ENCODE measurements at regions not wholly inside any gene's neighbourhood (a gene's known extent, or its start where the extent isn't known, plus 50 kb on each side); places are given as distances from the start of the nearest gene placed in this dataset.

DNA sequence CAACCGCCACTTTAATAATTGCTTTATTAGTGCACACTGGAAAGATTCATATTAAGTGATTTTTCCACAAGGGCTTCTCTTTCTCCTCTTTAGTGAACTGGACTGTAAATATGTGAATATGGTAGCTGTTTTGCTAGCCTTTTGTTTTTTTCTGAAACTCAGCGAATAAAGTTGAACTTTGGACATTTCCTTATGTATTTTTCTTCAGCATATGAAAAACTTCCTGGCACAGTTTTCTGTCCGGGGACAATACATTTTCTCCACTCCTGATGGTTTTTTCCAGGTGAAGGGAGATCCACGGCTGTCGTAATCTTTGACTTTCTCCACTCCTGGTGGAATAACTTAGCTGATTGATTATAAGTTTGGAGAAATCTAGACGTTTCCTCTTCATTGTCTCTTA lies 457.4 kb upstream of the FAT1 start:
- H3K4me3 ChIP-seq (ENCODE audit: low read length in 2 of 2), result no peak overlapping the region
- 78 to 95% methylated on average over 6 of the region's 6 CpGs for WGBS, 2 donors
- H3K36me3 ChIP-seq (ENCODE audit: control insufficient read depth in 1 of 2, insufficient read depth in 2 of 2, low read length in 1 of 2), result no peaks in the 10 kb centered on the region
- H3K9me3 ChIP-seq (ENCODE audit: control insufficient read depth, low read length), result no peaks in the 10 kb centered on the region
- H3K27me3 ChIP-seq (ENCODE audit: control insufficient read depth in 1 of 2, insufficient read depth in 2 of 2, low read length in 1 of 2), result no peaks in the 10 kb centered on the region
- ATAC-seq (ENCODE audit: low FRiP score) (no peak), DNase-seq (no peak)
- H3K27ac ChIP-seq (ENCODE audit: low read depth in 1 of 2, low read length in 2 of 2), result no peak overlapping the region
- H3K4me1 ChIP-seq (ENCODE audit: control insufficient read depth in 1 of 2, insufficient read depth in 2 of 2, low read length in 2 of 2), result no peaks in the 10 kb centered on the region
- intact Hi-C loops (cut with DNase I), result no loop called here

DNA sequence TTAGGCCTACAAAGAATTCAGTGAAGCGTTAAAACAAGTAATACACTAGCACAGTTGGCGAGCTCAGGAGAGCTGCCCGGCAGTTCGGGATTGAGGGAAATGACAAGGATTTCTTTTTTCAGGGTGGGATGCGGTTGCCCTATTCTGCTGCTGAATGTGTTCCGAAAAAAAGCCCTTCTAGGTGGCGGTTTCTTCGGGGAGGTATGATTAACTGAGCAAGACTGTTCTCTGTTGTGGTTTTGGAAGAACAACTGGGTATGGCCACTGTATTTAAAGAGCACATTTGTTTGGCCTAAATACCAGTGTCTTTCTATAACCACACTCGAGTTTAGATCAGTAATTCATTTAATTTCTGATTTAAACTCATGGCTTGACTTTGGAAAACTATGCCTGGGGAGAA lies 459.7 kb upstream of the FAT1 start:
- ATAC-seq (ENCODE audit: low FRiP score), result no peak
- DNase-seq, result no peak
- intact Hi-C loops (cut with DNase I), result no loop called here
- H3K4me1 ChIP-seq (ENCODE audit: control insufficient read depth in 1 of 2, insufficient read depth in 2 of 2, low read length in 2 of 2), result no peaks in the 10 kb centered on the region
- H3K4me3 ChIP-seq (ENCODE audit: low read length in 2 of 2), result no peak overlapping the region
- WGBS, 2 donors, result 97% methylated on average over 9 of the region's 9 CpGs
- no peaks in the 10 kb centered on the region for H3K36me3 ChIP-seq (ENCODE audit: control insufficient read depth in 1 of 2, insufficient read depth in 2 of 2, low read length in 1 of 2)
- no peak overlapping the region for H3K27ac ChIP-seq (ENCODE audit: low read depth in 1 of 2, low read length in 2 of 2)
- no peaks in the 10 kb centered on the region for H3K27me3 ChIP-seq (ENCODE audit: control insufficient read depth in 1 of 2, insufficient read depth in 2 of 2, low read length in 1 of 2)
- H3K9me3 ChIP-seq (ENCODE audit: control insufficient read depth, low read length), result no peaks in the 10 kb centered on the region

DNA sequence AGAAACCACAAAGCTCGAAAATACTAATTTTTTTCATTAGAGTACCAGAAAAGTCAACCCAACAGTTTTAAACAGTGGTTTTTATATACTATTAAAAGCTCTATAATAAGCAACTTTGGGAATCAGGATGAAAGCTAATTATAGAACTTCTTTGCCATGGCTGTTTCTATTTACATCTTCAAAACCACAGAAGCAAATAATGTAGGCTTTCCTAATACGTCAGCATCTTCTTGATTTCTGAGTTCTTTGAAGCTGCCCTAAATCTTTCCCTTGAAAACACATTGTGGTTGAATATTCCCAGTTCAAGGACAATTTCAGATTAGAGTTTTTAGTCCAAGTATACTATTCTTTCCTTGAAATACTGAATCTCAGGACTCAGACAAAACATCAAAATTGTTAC lies 460.2 kb upstream of the FAT1 start:
- Histone ChIP-seq H3K4me3 (ENCODE audit: low read length in 2 of 2) (no peak overlapping the region), H3K27me3 (ENCODE audit: control insufficient read depth in 1 of 2, insufficient read depth in 2 of 2, low read length in 1 of 2) (no peaks in the 10 kb centered on the region), H3K27ac (ENCODE audit: low read depth in 1 of 2, low read length in 2 of 2) (no peak overlapping the region), H3K36me3 (ENCODE audit: control insufficient read depth in 1 of 2, insufficient read depth in 2 of 2, low read length in 1 of 2) (no peaks in the 10 kb centered on the region), H3K4me1 (ENCODE audit: control insufficient read depth in 1 of 2, insufficient read depth in 2 of 2, low read length in 2 of 2) (no peaks in the 10 kb centered on the region), H3K9me3 (ENCODE audit: control insufficient read depth, low read length) (no peaks in the 10 kb centered on the region)
- DNase-seq, result no peak
- no peak for ATAC-seq (ENCODE audit: low FRiP score)
- intact Hi-C loops (cut with DNase I), result no loop called here
- WGBS, 2 donors, result 75 to 95% methylated on average over 2 of the region's 2 CpGs

- intact Hi-C loops (cut with DNase I), result no loop called here
- Histone ChIP-seq H3K4me1 (ENCODE audit: control insufficient read depth in 1 of 2, insufficient read depth in 2 of 2, low read length in 2 of 2) (no peaks in the 10 kb centered on the region), H3K36me3 (ENCODE audit: control insufficient read depth in 1 of 2, insufficient read depth in 2 of 2, low read length in 1 of 2) (no peaks in the 10 kb centered on the region), H3K4me3 (ENCODE audit: low read length in 2 of 2) (no peak overlapping the region), H3K27ac (ENCODE audit: low read depth in 1 of 2, low read length in 2 of 2) (no peak overlapping the region), H3K9me3 (ENCODE audit: control insufficient read depth, low read length) (no peaks in the 10 kb centered on the region), H3K27me3 (ENCODE audit: control insufficient read depth in 1 of 2, insufficient read depth in 2 of 2, low read length in 1 of 2) (no peaks in the 10 kb centered on the region)
- WGBS, 2 donors, result 93% methylated on average over 6 of the region's 6 CpGs
- DNase-seq (no peak), ATAC-seq (ENCODE audit: low FRiP score) (no peak)
Observed at GRCh38 chr4:187184508-187184907, 460.9 kb upstream of the FAT1 start.

GRCh38 chr4:187188118-187188517 lies 464.5 kb upstream of the FAT1 start:
- Histone ChIP-seq H3K36me3 (ENCODE audit: control insufficient read depth in 1 of 2, insufficient read depth in 2 of 2, low read length in 1 of 2) (no peaks in the 10 kb centered on the region), H3K4me1 (ENCODE audit: control insufficient read depth in 1 of 2, insufficient read depth in 2 of 2, low read length in 2 of 2) (no peaks in the 10 kb centered on the region), H3K9me3 (ENCODE audit: control insufficient read depth, low read length) (no peaks in the 10 kb centered on the region), H3K4me3 (ENCODE audit: low read length in 2 of 2) (no peak overlapping the region), H3K27me3 (ENCODE audit: control insufficient read depth in 1 of 2, insufficient read depth in 2 of 2, low read length in 1 of 2) (no peaks in the 10 kb centered on the region), H3K27ac (ENCODE audit: low read depth in 1 of 2, low read length in 2 of 2) (no peak overlapping the region)
- DNase-seq, result no peak
- ATAC-seq (ENCODE audit: low FRiP score), result no peak
- WGBS, 2 donors, result 10 to 17% methylated on average over 7 of the region's 7 CpGs
- intact Hi-C loops (cut with DNase I), result no loop called here

- Histone ChIP-seq H3K9me3 (ENCODE audit: control insufficient read depth, low read length) (no peaks in the 10 kb centered on the region), H3K4me3 (ENCODE audit: low read length in 2 of 2) (no peak overlapping the region), H3K36me3 (ENCODE audit: control insufficient read depth in 1 of 2, insufficient read depth in 2 of 2, low read length in 1 of 2) (no peaks in the 10 kb centered on the region), H3K27me3 (ENCODE audit: control insufficient read depth in 1 of 2, insufficient read depth in 2 of 2, low read length in 1 of 2) (no peaks in the 10 kb centered on the region), H3K4me1 (ENCODE audit: control insufficient read depth in 1 of 2, insufficient read depth in 2 of 2, low read length in 2 of 2) (no peaks in the 10 kb centered on the region), H3K27ac (ENCODE audit: low read depth in 1 of 2, low read length in 2 of 2) (no peak overlapping the region)
- 96 to 97% methylated on average over 3 of the region's 3 CpGs for WGBS, 2 donors
- intact Hi-C loops (cut with DNase I), result no loop called here
- no peak for ATAC-seq (ENCODE audit: low FRiP score)
- DNase-seq, result no peak
Observed at GRCh38 chr4:187188741-187189140, 465.1 kb upstream of the FAT1 start.

DNA sequence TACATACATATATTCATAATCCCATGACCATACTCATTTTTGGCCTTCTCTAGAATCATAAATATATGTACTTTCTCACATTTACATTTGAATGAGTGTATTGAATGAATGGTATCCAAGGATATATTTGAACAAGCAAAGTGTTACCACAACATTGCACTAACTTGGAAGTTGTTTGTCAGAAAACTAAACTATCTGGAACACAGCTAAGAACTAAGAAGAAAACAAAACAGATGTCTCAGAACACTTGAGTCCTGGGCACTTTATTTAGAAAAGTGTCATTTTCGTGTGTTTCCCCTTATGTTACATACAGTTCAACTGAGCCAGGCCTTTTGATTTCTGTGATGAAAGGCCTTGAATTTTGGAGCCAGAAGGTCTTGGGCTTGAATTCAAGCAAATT lies 466.7 kb upstream of the FAT1 start:
- no peak overlapping the region for H3K27ac ChIP-seq (ENCODE audit: low read depth in 1 of 2, low read length in 2 of 2)
- intact Hi-C loops (cut with DNase I), result no loop called here
- ATAC-seq (ENCODE audit: low FRiP score), result no peak
- DNase-seq, result no peak
- no peak overlapping the region for H3K4me3 ChIP-seq (ENCODE audit: low read length in 2 of 2)
- no peaks in the 10 kb centered on the region for H3K36me3 ChIP-seq (ENCODE audit: control insufficient read depth in 1 of 2, insufficient read depth in 2 of 2, low read length in 1 of 2)
- no peaks in the 10 kb centered on the region for H3K27me3 ChIP-seq (ENCODE audit: control insufficient read depth in 1 of 2, insufficient read depth in 2 of 2, low read length in 1 of 2)
- H3K9me3 ChIP-seq (ENCODE audit: control insufficient read depth, low read length), result no peaks in the 10 kb centered on the region
- 23 to 31% methylated on average over 1 of the region's 1 CpG for WGBS, 2 donors
- no peaks in the 10 kb centered on the region for H3K4me1 ChIP-seq (ENCODE audit: control insufficient read depth in 1 of 2, insufficient read depth in 2 of 2, low read length in 2 of 2)

DNA sequence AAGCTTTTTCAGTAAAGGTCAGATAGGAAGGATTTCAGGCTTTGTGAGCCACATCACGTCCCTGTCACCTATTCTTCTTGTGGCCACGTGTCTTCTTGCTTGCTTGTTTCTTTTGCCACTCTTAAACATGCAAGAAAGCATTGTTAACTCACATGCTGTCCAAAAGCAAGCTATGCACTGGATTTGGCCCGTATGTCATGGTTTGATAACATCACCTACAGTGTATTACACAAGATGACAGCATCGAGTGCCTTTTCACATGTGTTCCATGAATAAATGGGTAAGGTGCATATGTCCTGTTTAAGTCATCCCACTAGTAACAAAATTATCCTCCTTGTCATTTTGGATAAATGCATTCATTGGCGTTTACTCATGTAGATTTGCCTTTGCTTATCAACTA lies 468.0 kb upstream of the FAT1 start:
- Histone ChIP-seq H3K36me3 (ENCODE audit: control insufficient read depth in 1 of 2, insufficient read depth in 2 of 2, low read length in 1 of 2) (no peaks in the 10 kb centered on the region), H3K9me3 (ENCODE audit: control insufficient read depth, low read length) (no peaks in the 10 kb centered on the region), H3K4me3 (ENCODE audit: low read length in 2 of 2) (no peak overlapping the region), H3K27me3 (ENCODE audit: control insufficient read depth in 1 of 2, insufficient read depth in 2 of 2, low read length in 1 of 2) (no peaks in the 10 kb centered on the region), H3K27ac (ENCODE audit: low read depth in 1 of 2, low read length in 2 of 2) (no peak overlapping the region), H3K4me1 (ENCODE audit: control insufficient read depth in 1 of 2, insufficient read depth in 2 of 2, low read length in 2 of 2) (no peaks in the 10 kb centered on the region)
- 70 to 77% methylated on average over 5 of the region's 5 CpGs for WGBS, 2 donors
- intact Hi-C loops (cut with DNase I), result no loop called here
- no peak for ATAC-seq (ENCODE audit: low FRiP score)
- no peak for DNase-seq

DNA sequence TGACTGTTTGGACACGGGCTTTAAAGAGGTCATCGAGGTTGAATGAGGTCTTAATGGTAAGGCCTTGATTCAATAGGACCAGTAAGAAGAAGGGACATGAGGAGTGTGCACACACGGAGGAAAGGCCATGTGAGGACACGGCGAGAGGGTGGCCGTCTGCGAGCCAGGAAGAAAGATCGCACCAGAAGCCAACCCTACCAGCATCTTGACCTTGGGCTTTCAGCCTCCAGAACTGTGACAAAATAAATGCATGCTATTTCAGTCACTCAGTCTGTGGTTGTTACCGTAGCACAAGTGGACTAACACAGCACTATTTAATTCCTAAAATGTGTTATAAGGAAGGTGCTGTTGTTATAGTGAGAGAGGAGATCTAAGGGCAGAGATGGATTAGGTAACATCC lies 468.6 kb upstream of the FAT1 start:
- DNase-seq (no peak), ATAC-seq (ENCODE audit: low FRiP score) (no peak)
- intact Hi-C loops (cut with DNase I), result no loop called here
- 92 to 93% methylated on average over 9 of the region's 9 CpGs for WGBS, 2 donors
- H3K27ac ChIP-seq (ENCODE audit: low read depth in 1 of 2, low read length in 2 of 2), result no peak overlapping the region
- H3K36me3 ChIP-seq (ENCODE audit: control insufficient read depth in 1 of 2, insufficient read depth in 2 of 2, low read length in 1 of 2), result no peaks in the 10 kb centered on the region
- no peak overlapping the region for H3K4me3 ChIP-seq (ENCODE audit: low read length in 2 of 2)
- H3K9me3 ChIP-seq (ENCODE audit: control insufficient read depth, low read length), result no peaks in the 10 kb centered on the region
- H3K27me3 ChIP-seq (ENCODE audit: control insufficient read depth in 1 of 2, insufficient read depth in 2 of 2, low read length in 1 of 2), result no peaks in the 10 kb centered on the region
- no peaks in the 10 kb centered on the region for H3K4me1 ChIP-seq (ENCODE audit: control insufficient read depth in 1 of 2, insufficient read depth in 2 of 2, low read length in 2 of 2)

Measured in aorta (tissue), 5 donors.